Esophagus squamous epithelium (tissue), 5 donors: ENCODE measurements at regions not wholly inside any gene's neighbourhood (a gene's known extent, or its start where the extent isn't known, plus 50 kb on each side); places are given as distances from the start of the nearest gene placed in this dataset.

Experiments
- DNase-seq: peaks from one replicate; lab custom pipeline; 2025; lab: John Stamatoyannopoulos, UW
- H3K27ac ChIP-seq, 4 donors: fragments of 200-600 bp; sonication (generic); one replicate each; pipeline ENCODE4 v1.5.1; 2016 to 2019; ENCODE audit warnings: mild to moderate bottlenecking in 1 of 4
- H3K27me3 ChIP-seq, 4 donors: fragments of 200-600 bp; sonication (generic); 1 replicate in 3 of 4; 2 replicates in 1 of 4; pipeline versions ENCODE4 v1.5.1 to v1.6.0; 2017 to 2021; ENCODE audit warnings: antibody characterized with exemption in 1 of 4
- H3K36me3 ChIP-seq, 3 donors: fragments of 200-600 bp; sonication (generic); one replicate each; pipeline ENCODE4 v1.5.1; 2016 to 2019
- H3K4me1 ChIP-seq, 3 donors: fragments of 200-600 bp; sonication (generic); one replicate each; pipeline ENCODE4 v1.5.1; 2017 to 2019
- H3K4me3 ChIP-seq, 4 donors: fragments of 200-600 bp; sonication (generic); 1 replicate in 3 of 4; 2 replicates in 1 of 4; pipeline ENCODE4 v1.5.1; 2016 to 2019; ENCODE audit warnings: mild to moderate bottlenecking in 2 of 4, moderate library complexity in 1 of 4
- H3K9me3 ChIP-seq, 3 donors: fragments of 200-600 bp; sonication (generic); one replicate each; pipeline ENCODE4 v1.5.1; 2016 to 2019
- POLR2A ChIP-seq, 4 donors: fragments of 450-650 bp; IDR thresholded peaks; one replicate each; pipeline ENCODE4 v1.6.1; 2017; ENCODE audit warnings: antibody characterized with exemption in 4 of 4, mild to moderate bottlenecking in 4 of 4, moderate library complexity in 3 of 4
- WGBS, 2 donors: methylation state at CpG; one replicate each; pipeline ENCODE4 v1.1.5; 2018; 5-methylcytosine and 5-hydroxymethylcytosine counted together
- intact Hi-C: fragments of 100-400 bp; cut with DNase I; formaldehyde crosslinking; loops from one replicate; pipeline ENCODE4 v1.15.0; 2022
- TF ChIP-seq, protein P1 (sequence below), 6 experiments: fragments of 450-650 bp in 4 of 6; fragments of 200-600 bp in 2 of 6; sonication (generic) in 2 of 6; IDR thresholded peaks; one replicate each; pipeline ENCODE4 v1.5.1; 2016 to 2019; ENCODE audit warnings: antibody characterized with exemption in 6 of 6, mild to moderate bottlenecking in 4 of 6, moderate library complexity in 4 of 6
- donor health status: DM: yes; HTN: yes; CAD: no.

DNA sequence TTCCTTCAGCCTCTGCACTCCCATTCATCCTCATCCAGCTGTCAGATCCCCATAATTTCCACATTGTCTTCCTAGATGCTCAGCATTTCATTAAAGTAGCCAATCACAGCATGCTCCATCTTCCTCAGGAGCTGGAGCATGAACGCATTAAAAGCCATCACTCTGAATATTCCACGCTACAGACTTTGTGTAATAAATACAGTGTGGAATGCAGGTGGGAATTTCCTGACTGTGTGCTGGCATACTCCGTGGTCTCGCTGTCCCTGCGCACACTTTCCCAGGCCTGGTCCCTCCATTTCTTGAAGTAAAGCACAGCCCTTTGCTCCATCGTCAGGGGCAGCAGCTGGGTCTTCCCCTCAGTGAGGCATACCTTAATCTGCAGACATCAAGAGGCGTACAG is 123.7 kb upstream of the NCK2 start:
- intact Hi-C loops, result no loop called here
- TF ChIP-seq, protein P1, sequence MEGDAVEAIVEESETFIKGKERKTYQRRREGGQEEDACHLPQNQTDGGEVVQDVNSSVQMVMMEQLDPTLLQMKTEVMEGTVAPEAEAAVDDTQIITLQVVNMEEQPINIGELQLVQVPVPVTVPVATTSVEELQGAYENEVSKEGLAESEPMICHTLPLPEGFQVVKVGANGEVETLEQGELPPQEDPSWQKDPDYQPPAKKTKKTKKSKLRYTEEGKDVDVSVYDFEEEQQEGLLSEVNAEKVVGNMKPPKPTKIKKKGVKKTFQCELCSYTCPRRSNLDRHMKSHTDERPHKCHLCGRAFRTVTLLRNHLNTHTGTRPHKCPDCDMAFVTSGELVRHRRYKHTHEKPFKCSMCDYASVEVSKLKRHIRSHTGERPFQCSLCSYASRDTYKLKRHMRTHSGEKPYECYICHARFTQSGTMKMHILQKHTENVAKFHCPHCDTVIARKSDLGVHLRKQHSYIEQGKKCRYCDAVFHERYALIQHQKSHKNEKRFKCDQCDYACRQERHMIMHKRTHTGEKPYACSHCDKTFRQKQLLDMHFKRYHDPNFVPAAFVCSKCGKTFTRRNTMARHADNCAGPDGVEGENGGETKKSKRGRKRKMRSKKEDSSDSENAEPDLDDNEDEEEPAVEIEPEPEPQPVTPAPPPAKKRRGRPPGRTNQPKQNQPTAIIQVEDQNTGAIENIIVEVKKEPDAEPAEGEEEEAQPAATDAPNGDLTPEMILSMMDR (IDR thresholded peaks at IDR 0.05), result no peak
- TF ChIP-seq POLR2A (IDR thresholded peaks at IDR 0.05), result no peak
- H3K4me3 ChIP-seq, result no peak overlapping the region
- peaks cover 0 to 9% (median 0%) of the 10 kb centered on the region in 3 donors for H3K4me1 ChIP-seq
- H3K36me3 ChIP-seq, result no peaks in the 10 kb centered on the region
- DNase-seq, result no peak
- H3K9me3 ChIP-seq, result no peaks in the 10 kb centered on the region
- peaks cover 0 to 34% (median 0%) of the 10 kb centered on the region in 4 donors for H3K27me3 ChIP-seq
- WGBS, 2 donors, result 77 to 90% methylated on average over 5 to 7 of the region's 7 CpGs
- H3K27ac ChIP-seq, result no peak overlapping the region

DNA sequence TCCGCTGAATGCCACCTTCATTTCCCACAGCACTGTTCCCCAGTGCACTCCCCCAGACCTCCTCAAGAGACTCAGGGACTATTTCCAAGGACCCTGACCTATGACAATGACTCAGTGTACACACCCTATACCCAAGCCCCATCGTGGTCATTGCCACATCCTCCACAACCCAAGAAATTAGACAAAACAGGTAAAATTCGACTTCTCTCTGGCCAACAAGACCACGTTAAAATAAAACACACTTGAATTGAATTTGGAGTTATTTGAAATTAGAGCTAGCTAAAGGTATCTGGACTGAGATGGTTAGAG is 126.4 kb upstream of the NCK2 start:
- 70 to 74% methylated on average over 4 of the region's 4 CpGs for WGBS, 2 donors
- TF ChIP-seq, protein P1 (IDR thresholded peaks at IDR 0.05), result no peak
- no peak for TF ChIP-seq POLR2A (IDR thresholded peaks at IDR 0.05)
- intact Hi-C loops, result no loop called here
- no peak for DNase-seq
- no peaks in the 10 kb centered on the region for H3K36me3 ChIP-seq
- H3K4me1 ChIP-seq, result peaks cover 0 to 9% (median 0%) of the 10 kb centered on the region in 3 donors
- H3K27me3 ChIP-seq, result peaks cover 0 to 25% (median 0%) of the 10 kb centered on the region in 4 donors
- no peak overlapping the region for H3K4me3 ChIP-seq
- H3K9me3 ChIP-seq, result no peaks in the 10 kb centered on the region
- H3K27ac ChIP-seq, result no peak overlapping the region

DNA sequence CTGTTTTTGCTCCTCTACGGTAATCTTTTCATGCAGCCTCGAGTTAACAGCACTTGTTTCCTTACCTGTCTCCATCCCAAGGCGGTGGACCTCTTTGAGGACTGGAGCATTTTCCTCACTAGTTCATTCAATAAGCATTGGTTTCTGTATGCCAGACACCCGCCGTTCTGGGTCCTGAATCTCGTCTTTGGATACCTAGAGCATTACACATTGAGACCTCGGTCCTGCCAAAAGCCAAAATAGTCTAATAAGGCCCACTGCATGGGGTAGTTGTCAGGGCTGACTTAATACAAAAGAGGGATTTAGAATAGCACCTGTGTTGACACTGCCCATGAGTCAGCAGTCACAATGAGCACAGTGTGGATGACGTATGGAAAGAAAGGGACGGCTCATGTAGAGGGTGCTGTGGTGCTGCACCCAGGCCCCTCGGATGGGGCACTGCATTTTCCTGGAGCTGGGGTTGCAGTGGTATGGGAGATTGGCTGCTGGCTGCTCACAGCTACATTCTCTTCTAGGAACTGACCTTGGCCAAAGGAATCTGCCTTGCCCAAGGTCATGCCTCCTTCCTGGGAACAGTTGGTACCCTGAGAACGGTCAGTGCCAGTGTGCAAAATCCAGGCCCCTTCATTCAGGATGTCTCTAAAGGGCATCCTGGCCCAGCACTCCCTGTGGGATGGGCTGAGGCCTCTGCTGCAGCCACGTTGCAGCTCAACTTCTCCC is 126.9 kb upstream of the NCK2 start:
- intact Hi-C loops, result no loop called here
- peaks cover 0 to 21% (median 0%) of the 10 kb centered on the region in 4 donors for H3K27me3 ChIP-seq
- no peak for TF ChIP-seq POLR2A (IDR thresholded peaks at IDR 0.05)
- TF ChIP-seq, protein P1 (IDR thresholded peaks at IDR 0.05), result no peak
- WGBS, 2 donors, result 46 to 56% methylated on average over 11 to 12 of the region's 12 CpGs
- H3K9me3 ChIP-seq, result no peaks in the 10 kb centered on the region
- no peaks in the 10 kb centered on the region for H3K36me3 ChIP-seq
- no peak for DNase-seq
- no peak overlapping the region for H3K27ac ChIP-seq
- peaks cover 0 to 9% (median 0%) of the 10 kb centered on the region in 3 donors for H3K4me1 ChIP-seq
- no peak overlapping the region for H3K4me3 ChIP-seq

DNA sequence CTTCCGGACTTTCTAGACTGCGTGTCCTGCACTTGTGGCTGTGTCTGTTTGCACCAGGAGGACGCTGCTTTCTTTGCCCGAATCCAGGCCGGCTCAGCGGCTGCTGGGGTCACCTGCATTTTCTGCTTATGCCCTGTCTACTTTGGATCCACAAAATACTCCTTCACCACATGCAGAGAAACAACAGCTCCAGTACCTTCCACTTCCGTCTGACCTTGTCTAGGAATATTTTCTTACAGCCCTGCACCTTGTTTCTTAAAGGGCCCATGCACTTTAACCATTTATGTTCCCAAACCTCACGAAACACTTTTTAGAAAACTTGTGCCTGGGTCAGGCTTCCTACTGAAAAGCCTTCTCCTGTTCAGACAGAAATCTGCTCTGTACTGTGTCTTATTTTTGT is 129.4 kb upstream of the NCK2 start:
- 85 to 91% methylated on average over 8 of the region's 8 CpGs for WGBS, 2 donors
- no peak overlapping the region for H3K27ac ChIP-seq
- peaks cover 0 to 9% (median 0%) of the 10 kb centered on the region in 3 donors for H3K4me1 ChIP-seq
- H3K36me3 ChIP-seq, result no peaks in the 10 kb centered on the region
- H3K27me3 ChIP-seq, result peaks cover 0 to 17% (median 0%) of the 10 kb centered on the region in 4 donors
- no peak for DNase-seq
- intact Hi-C loops, result no loop called here
- no peak overlapping the region for H3K4me3 ChIP-seq
- no peak for TF ChIP-seq POLR2A (IDR thresholded peaks at IDR 0.05)
- TF ChIP-seq, protein P1 (IDR thresholded peaks at IDR 0.05), result no peak
- no peaks in the 10 kb centered on the region for H3K9me3 ChIP-seq

DNA sequence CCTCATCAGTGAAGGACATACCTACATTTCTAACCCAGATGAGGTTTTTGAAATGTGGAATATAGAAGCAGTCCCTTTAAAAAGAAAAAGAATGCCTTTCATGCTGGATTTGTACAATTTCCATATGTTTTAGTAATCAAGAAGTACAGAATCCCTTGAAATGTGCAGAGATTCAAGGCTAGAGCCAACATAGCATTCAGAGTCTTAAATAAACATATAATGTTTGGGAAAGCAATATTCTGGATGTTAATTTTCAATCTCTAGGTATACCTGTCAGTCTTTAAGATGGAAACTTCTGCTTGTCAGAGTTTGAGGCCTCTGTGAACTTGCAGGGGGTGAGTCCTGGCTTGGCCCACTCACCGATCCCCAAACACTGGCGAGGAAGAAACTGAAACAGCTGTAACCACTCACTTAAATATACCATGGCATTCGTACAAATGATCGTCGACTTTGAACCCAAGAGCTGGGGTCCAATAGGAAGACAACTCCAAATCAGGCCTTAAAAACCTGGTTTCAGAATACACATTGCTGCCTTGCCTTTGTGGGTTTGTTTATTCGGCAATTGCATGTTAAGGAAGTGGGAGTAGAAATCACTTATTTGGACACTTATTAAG is 132.8 kb upstream of the NCK2 start:
- Histone ChIP-seq H3K27me3 (no peaks in the 10 kb centered on the region), H3K36me3 (no peaks in the 10 kb centered on the region), H3K4me1 (peaks cover 0 to 11% (median 2%) of the 10 kb centered on the region in 3 donors), H3K4me3 (no peak overlapping the region), H3K9me3 (no peaks in the 10 kb centered on the region), H3K27ac (no peak overlapping the region)
- 62 to 85% methylated on average over 6 of the region's 6 CpGs for WGBS, 2 donors
- DNase-seq, result no peak
- TF ChIP-seq, protein P1 (IDR thresholded peaks at IDR 0.05), result no peak
- no peak for TF ChIP-seq POLR2A (IDR thresholded peaks at IDR 0.05)
- intact Hi-C loops, result no loop called here
